A549 (cell line): ENCODE measurements at regions not wholly inside any gene's neighbourhood (a gene's known extent, or its start where the extent isn't known, plus 50 kb on each side); places are given as distances from the start of the nearest gene placed in this dataset.

Source experiments
- ATAC-seq, 2 experiments: fragments of 200-7000 bp in 1 of 2; fragments of >200 bp in 1 of 2; cut with Nextera tagmentation in 1 of 2; cut with Tn5 transposase in 1 of 2; 3 replicates each; pipeline versions ENCODE4 v1.8.0 to v1.9.1; 2018 to 2020; ENCODE audit warnings: mild to moderate bottlenecking in 1 of 2, moderate library complexity in 1 of 2
- CTCF ChIA-PET: fragments of 300-600 bp; sonication (Branson Sonifier 250); formaldehyde crosslinking; extraction: SDS; loops from one replicate; lab custom pipeline; 2021; ENCODE audit warnings: antibody characterized with exemption, inconsistent platforms; lab: Yijun Ruan, JAX
- POLR2A ChIA-PET: fragments of 350-600 bp; formaldehyde crosslinking; extraction: SDS; loops from one replicate; lab custom pipeline; 2021; ENCODE audit warnings: antibody characterized with exemption, inconsistent platforms; lab: Yijun Ruan, JAX
- DNase-seq, 2 experiments: peaks; one replicate each; pipeline versions ENCODE4 v3.0.0 to v3.0.0-alpha.2; 2011 to 2016; ENCODE audit warnings: low read depth in 1 of 2, low spot score in 1 of 2
- FAIRE-seq: peaks from 2 replicates; lab custom pipeline; 2011; peaks lifted over from hg19 to GRCh38; lab: Jason Lieb, UNC
- H3K27ac ChIP-seq, 2 experiments: fragments of >200 bp; sonication (Bioruptor Twin); formaldehyde crosslinking; 3 replicates each; pipeline ENCODE4 v1.5.1; 2016 to 2017
- H3K4me1 ChIP-seq: fragments of >200 bp; sonication (Bioruptor Twin); formaldehyde crosslinking; 3 replicates; pipeline ENCODE4 v1.6.1; 2016
- H3K4me2 ChIP-seq: fragments of >200 bp; sonication (Bioruptor Twin); formaldehyde crosslinking; 3 replicates; pipeline ENCODE4 v1.6.1; 2016
- H3K4me3 ChIP-seq: fragments of >200 bp; sonication (Bioruptor Twin); formaldehyde crosslinking; 3 replicates; pipeline ENCODE4 v1.5.1; 2016
- H3K9me3 ChIP-seq: fragments of >200 bp; sonication (Bioruptor Twin); formaldehyde crosslinking; 3 replicates; pipeline ENCODE4 v1.6.1; 2016
- BHLHE40 ChIP-seq: IDR thresholded peaks from 2 replicates; pipeline ENCODE4 v1.6.1; 2012; ENCODE audit warnings: low read depth, low read length, inconsistent platforms
- CEBPB ChIP-seq, 2 experiments: fragments of >200 bp in 1 of 2; sonication (Bioruptor Twin) in 1 of 2; formaldehyde crosslinking in 1 of 2; IDR thresholded peaks; 2 replicates each; pipeline ENCODE4 v1.6.1; 2012 to 2016
- CHD4 ChIP-seq: fragments of 200-600 bp; sonication (generic); IDR thresholded peaks from 2 replicates; pipeline ENCODE4 v1.6.1; 2016; ENCODE audit warnings: antibody characterized with exemption, mild to moderate bottlenecking, borderline replicate concordance
- CTCF ChIP-seq: fragments of >200 bp; sonication (Bioruptor Twin); formaldehyde crosslinking; IDR thresholded peaks from 3 replicates; pipeline ENCODE4 v1.5.1; 2016
- EHF ChIP-seq: fragments of 250-450 bp; sonication (Bioruptor Pico); IDR thresholded peaks from 2 replicates; pipeline ENCODE4 v1.5.0; 2020; ENCODE audit warnings: mild to moderate bottlenecking
- EHMT2 ChIP-seq: fragments of 200-600 bp; sonication (generic); IDR thresholded peaks from 2 replicates; pipeline ENCODE4 v1.6.1; 2016; ENCODE audit warnings: antibody characterized with exemption, low read depth, mild to moderate bottlenecking, moderate library complexity
- EP300 ChIP-seq, 2 experiments: fragments of >200 bp; sonication (Bioruptor Twin); formaldehyde crosslinking; IDR thresholded peaks; 2 replicates in 1 of 2; 3 replicates in 1 of 2; pipeline ENCODE4 v1.6.1; 2016 to 2017
- FOSB ChIP-seq: fragments of 250-450 bp; sonication (Bioruptor Pico); IDR thresholded peaks from 2 replicates; pipeline ENCODE4 v1.5.0; 2020; ENCODE audit warnings: mild to moderate bottlenecking, moderate library complexity
- FOSL2 ChIP-seq, 2 experiments: fragments of 450-650 bp in 1 of 2; fragments of >200 bp in 1 of 2; sonication (Bioruptor Twin) in 1 of 2; formaldehyde crosslinking; IDR thresholded peaks; 2 replicates each; pipeline versions ENCODE4 v1.5.0 to v1.6.1; 2016 to 2020; ENCODE audit warnings: mild to moderate bottlenecking in 1 of 2, moderate library complexity in 1 of 2
- FOXS1 ChIP-seq: fragments of 250-450 bp; sonication (Bioruptor Pico); IDR thresholded peaks from 2 replicates; pipeline ENCODE4 v1.5.0; 2020; ENCODE audit warnings: mild to moderate bottlenecking, moderate library complexity
- HDAC2 ChIP-seq: fragments of 200-600 bp; sonication (generic); IDR thresholded peaks from 2 replicates; pipeline ENCODE4 v1.6.1; 2016
- HEYL ChIP-seq: fragments of 250-450 bp; sonication (Bioruptor Pico); IDR thresholded peaks from 2 replicates; pipeline ENCODE4 v1.8.0; 2021; ENCODE audit warnings: mild to moderate bottlenecking, moderate library complexity
- HOXB13 ChIP-seq: fragments of 250-450 bp; sonication (Bioruptor Pico); IDR thresholded peaks from 2 replicates; pipeline ENCODE4 v1.5.0; 2020; ENCODE audit warnings: low read depth, mild to moderate bottlenecking, moderate library complexity
- HOXB5 ChIP-seq: fragments of 250-450 bp; sonication (Bioruptor Pico); IDR thresholded peaks from 2 replicates; pipeline ENCODE4 v1.5.0; 2020; ENCODE audit warnings: mild to moderate bottlenecking, moderate library complexity
- JUN ChIP-seq, 2 experiments: fragments of >200 bp; sonication (Bioruptor Twin); formaldehyde crosslinking; IDR thresholded peaks; 2 replicates in 1 of 2; 3 replicates in 1 of 2; pipeline ENCODE4 v1.6.1; 2016 to 2017
- JUNB ChIP-seq: fragments of >200 bp; sonication (Bioruptor Twin); formaldehyde crosslinking; IDR thresholded peaks from 2 replicates; pipeline ENCODE4 v1.6.1; 2016
- KDM1A ChIP-seq: fragments of 200-600 bp; sonication (generic); IDR thresholded peaks from 2 replicates; pipeline ENCODE4 v1.6.1; 2016; ENCODE audit warnings: low read depth, mild to moderate bottlenecking
- MAFK ChIP-seq: fragments of 450-650 bp; IDR thresholded peaks from 2 replicates; pipeline ENCODE4 v1.6.1; 2014; ENCODE audit not compliant: partially characterized antibody
- MYC ChIP-seq: IDR thresholded peaks from 2 replicates; pipeline ENCODE4 v1.6.1; 2012; ENCODE audit warnings: mild to moderate bottlenecking, inconsistent platforms, low read length, improper control_type of control experiment, borderline replicate concordance
- NPAS2 ChIP-seq: fragments of 250-450 bp; sonication (Bioruptor Pico); IDR thresholded peaks from 2 replicates; pipeline ENCODE4 v1.8.0; 2022; ENCODE audit warnings: mild to moderate bottlenecking, moderate library complexity, borderline replicate concordance
- POLR2A ChIP-seq: IDR thresholded peaks from 2 replicates; pipeline ENCODE4 v1.6.1; 2012; ENCODE audit warnings: mild to moderate bottlenecking, low read length
- RAD21 ChIP-seq, 2 experiments: fragments of >200 bp in 1 of 2; sonication (Bioruptor Twin) in 1 of 2; formaldehyde crosslinking in 1 of 2; IDR thresholded peaks in 1 of 2; conservative IDR thresholded peaks in 1 of 2; 2 replicates in 1 of 2; 3 replicates in 1 of 2; pipeline ENCODE4 v1.6.1; 2012 to 2018; ENCODE audit warnings: inconsistent platforms in 1 of 2
- REST ChIP-seq: fragments of 200-600 bp; sonication (generic); IDR thresholded peaks from 2 replicates; pipeline ENCODE4 v1.6.1; 2016; ENCODE audit warnings: antibody characterized with exemption, mild to moderate bottlenecking, moderate library complexity
- SMC3 ChIP-seq: fragments of >200 bp; sonication (Bioruptor Twin); formaldehyde crosslinking; IDR thresholded peaks from 3 replicates; pipeline ENCODE4 v1.6.1; 2018; ENCODE audit warnings: inconsistent platforms
- TFCP2L1 ChIP-seq: fragments of 250-450 bp; sonication (Bioruptor Pico); IDR thresholded peaks from 2 replicates; pipeline ENCODE4 v1.5.0; 2021; ENCODE audit warnings: mild to moderate bottlenecking
- TP53 ChIP-seq: fragments of 250-450 bp; sonication (Bioruptor Pico); IDR thresholded peaks from 2 replicates; pipeline ENCODE4 v1.5.0; 2021; ENCODE audit warnings: mild to moderate bottlenecking, moderate library complexity
- ZNF302 ChIP-seq: fragments of 250-450 bp; sonication (Bioruptor Pico); IDR thresholded peaks from 2 replicates; pipeline ENCODE4 v1.9.0; 2021; ENCODE audit warnings: inconsistent platforms, mild to moderate bottlenecking, moderate library complexity
- ZSCAN20 ChIP-seq: fragments of 250-450 bp; sonication (Bioruptor Pico); IDR thresholded peaks from 2 replicates; pipeline ENCODE4 v1.8.0; 2022; ENCODE audit warnings: mild to moderate bottlenecking, moderate library complexity
- WGBS: methylation state at CpG from one replicate; pipeline ENCODE4 v1.1.6; 2017; ENCODE audit errors: missing lambda C conversion rate; 5-methylcytosine and 5-hydroxymethylcytosine counted together
- TF ChIP-seq, protein P1 (sequence below): fragments of >200 bp; sonication (Bioruptor Twin); formaldehyde crosslinking; IDR thresholded peaks from 3 replicates; pipeline ENCODE4 v1.6.1; 2016
- TF ChIP-seq, protein P2 (sequence below): IDR thresholded peaks from 2 replicates; pipeline ENCODE4 v1.6.1; 2012
- TF ChIP-seq, protein P3 (sequence below): fragments of >200 bp; sonication (Bioruptor Twin); formaldehyde crosslinking; IDR thresholded peaks from 2 replicates; pipeline ENCODE4 v1.6.1; 2016
- TF ChIP-seq, protein P4 (sequence below): IDR thresholded peaks from 2 replicates; pipeline ENCODE4 v1.6.1; 2012; ENCODE audit warnings: low read depth, borderline replicate concordance

DNA sequence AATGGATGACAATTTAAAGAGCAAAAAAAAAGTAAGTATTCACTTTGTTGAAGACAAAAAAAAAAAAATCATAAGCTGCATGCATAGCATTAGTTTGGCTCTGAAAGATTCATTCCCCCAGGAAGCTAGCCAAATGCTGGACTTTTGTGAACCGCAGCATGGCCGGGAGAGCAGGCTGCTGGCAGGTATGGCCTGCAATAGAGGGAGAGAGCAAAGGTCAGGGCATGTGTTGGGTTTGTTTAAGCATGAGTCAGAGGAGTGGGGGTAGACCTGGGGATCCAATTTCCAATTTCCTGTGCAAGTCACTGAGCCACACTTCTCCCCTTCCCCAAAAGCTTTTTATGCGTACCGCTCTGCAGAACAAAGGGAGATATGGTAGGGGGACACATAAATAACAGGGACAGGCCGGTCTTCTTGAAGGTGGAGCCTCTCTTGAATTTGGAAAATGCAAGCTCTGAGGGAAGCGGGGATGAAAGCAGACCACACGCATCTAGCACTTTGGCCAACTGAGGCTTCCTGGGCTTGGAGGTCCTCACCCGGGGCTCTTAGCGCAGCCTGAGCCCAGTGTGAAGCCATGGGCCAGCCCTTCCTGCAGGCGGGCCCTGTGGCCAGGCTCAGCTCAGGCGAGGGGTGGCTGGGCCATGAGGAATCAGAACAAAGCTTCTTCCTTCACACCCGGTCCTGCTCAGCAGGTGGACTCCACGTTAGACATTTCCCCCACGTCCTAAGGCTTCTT is 171.1 kb downstream of the TOMM20 start:
- Histone ChIP-seq H3K4me2 (peak overlapping the region; percentile 70), H3K4me3 (no peak overlapping the region), H3K9me3 (no peaks in the 10 kb centered on the region), H3K27ac (peak overlapping the region; percentile 93 to 96), H3K4me1 (peaks cover 79% of the 10 kb centered on the region)
- FAIRE-seq (no peak), DNase-seq (peak; percentile 95 to 98), ATAC-seq (peak; percentile 80 to 83)
- POLR2A ChIA-PET: interaction anchor here (0.7 to 4.4 kb wide), 7 partner anchors 18 to 351 kb away, joined by 3 to 56 read pairs (median 8); partner anchors contain the start of gene IRF2BP2
- WGBS: 4% methylated on average over 13 of the region's 14 CpGs
- CTCF ChIA-PET: interaction anchor here (0.6 to 5.2 kb wide), 14 partner anchors 10 to 1625 kb away, joined by 3 to 28 read pairs (median 4); no protein-coding TSS in a partner anchor
- no peak for TF ChIP-seq REST
- no peak; the same call in 1 of the 2 replicates for TF ChIP-seq CHD4
- no peak for TF ChIP-seq POLR2A
- peak; percentile 53 to 70 for TF ChIP-seq RAD21 (conservative IDR thresholded peaks at IDR 0.05 in 1 of 2, IDR thresholded peaks at IDR 0.05 in 1 of 2)
- TF ChIP-seq, protein P1, sequence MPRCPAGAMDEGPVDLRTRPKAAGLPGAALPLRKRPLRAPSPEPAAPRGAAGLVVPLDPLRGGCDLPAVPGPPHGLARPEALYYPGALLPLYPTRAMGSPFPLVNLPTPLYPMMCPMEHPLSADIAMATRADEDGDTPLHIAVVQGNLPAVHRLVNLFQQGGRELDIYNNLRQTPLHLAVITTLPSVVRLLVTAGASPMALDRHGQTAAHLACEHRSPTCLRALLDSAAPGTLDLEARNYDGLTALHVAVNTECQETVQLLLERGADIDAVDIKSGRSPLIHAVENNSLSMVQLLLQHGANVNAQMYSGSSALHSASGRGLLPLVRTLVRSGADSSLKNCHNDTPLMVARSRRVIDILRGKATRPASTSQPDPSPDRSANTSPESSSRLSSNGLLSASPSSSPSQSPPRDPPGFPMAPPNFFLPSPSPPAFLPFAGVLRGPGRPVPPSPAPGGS: peak; percentile 87; the same call in 2 of the 3 replicates
- peak; percentile 43; the same call in 1 of the 2 replicates for TF ChIP-seq NPAS2 (CRISPR knock-in tag)
- TF ChIP-seq BHLHE40: no peak
- peak; percentile 90 for TF ChIP-seq JUN (IDR thresholded peaks at IDR 0.05)
- TF ChIP-seq, protein P2, sequence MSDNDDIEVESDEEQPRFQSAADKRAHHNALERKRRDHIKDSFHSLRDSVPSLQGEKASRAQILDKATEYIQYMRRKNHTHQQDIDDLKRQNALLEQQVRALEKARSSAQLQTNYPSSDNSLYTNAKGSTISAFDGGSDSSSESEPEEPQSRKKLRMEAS: peak; percentile 82
- peak; percentile 41 to 86; a peak in 3 of 4 replicates for TF ChIP-seq CEBPB (IDR thresholded peaks at IDR 0.05)
- TF ChIP-seq HDAC2: no peak
- peak; percentile 63 for TF ChIP-seq MYC
- TF ChIP-seq HEYL (CRISPR knock-in tag): peak; percentile 76; the same call in 1 of the 2 replicates
- peak; percentile 78 for TF ChIP-seq TP53
- no peak for TF ChIP-seq FOSB
- TF ChIP-seq CTCF: no peak
- TF ChIP-seq JUNB: peak; percentile 89
- peak; percentile 78 for TF ChIP-seq HOXB13 (CRISPR knock-in tag)
- TF ChIP-seq HOXB5 (CRISPR knock-in tag): peak; percentile 39
- TF ChIP-seq, protein P3, sequence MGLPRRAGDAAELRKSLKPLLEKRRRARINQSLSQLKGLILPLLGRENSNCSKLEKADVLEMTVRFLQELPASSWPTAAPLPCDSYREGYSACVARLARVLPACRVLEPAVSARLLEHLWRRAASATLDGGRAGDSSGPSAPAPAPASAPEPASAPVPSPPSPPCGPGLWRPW: no peak
- peak; percentile 92 for TF ChIP-seq FOSL2 (IDR thresholded peaks at IDR 0.05)
- TF ChIP-seq FOSL2 (CRISPR knock-in tag; IDR thresholded peaks at IDR 0.05): peak; percentile 98
- TF ChIP-seq EP300 (IDR thresholded peaks at IDR 0.05): peak; percentile 85 to 90; a peak in 4 of 5 replicates
- TF ChIP-seq SMC3: peak; percentile 66
- TF ChIP-seq EHF: 0 out of 2 replicates have a peak, but pooled peaks have one; percentile 44
- TF ChIP-seq, protein P4, sequence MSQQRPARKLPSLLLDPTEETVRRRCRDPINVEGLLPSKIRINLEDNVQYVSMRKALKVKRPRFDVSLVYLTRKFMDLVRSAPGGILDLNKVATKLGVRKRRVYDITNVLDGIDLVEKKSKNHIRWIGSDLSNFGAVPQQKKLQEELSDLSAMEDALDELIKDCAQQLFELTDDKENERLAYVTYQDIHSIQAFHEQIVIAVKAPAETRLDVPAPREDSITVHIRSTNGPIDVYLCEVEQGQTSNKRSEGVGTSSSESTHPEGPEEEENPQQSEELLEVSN: peak; percentile 71; the same call in 1 of the 2 replicates
- peak; percentile 57 for TF ChIP-seq ZNF302
- peak; percentile 17; the same call in 1 of the 2 replicates for TF ChIP-seq FOXS1
- peak; percentile 23; the same call in 1 of the 2 replicates for TF ChIP-seq TFCP2L1 (CRISPR knock-in tag)
- 0 out of 2 replicates have a peak, but pooled peaks have one; percentile 54 for TF ChIP-seq ZSCAN20
- no peak for TF ChIP-seq MAFK
- no peak for TF ChIP-seq EHMT2
- no peak for TF ChIP-seq KDM1A
